ENCODE measurements at regions not wholly inside any gene's neighbourhood (a gene's known extent, or its start where the extent isn't known, plus 50 kb on each side); places are given as distances from the start of the nearest gene placed in this dataset.

- peak; percentile 1 for DNase-seq (ENCODE audit: low spot score)
Observed at GRCh38 chrX:147838465-147839131, 73.1 kb upstream of the FMR1 start.

GRCh38 chrX:147846676-147847075, 65.0 kb upstream of the FMR1 start:
- no peak for DNase-seq (ENCODE audit: low spot score)

- DNase-seq (ENCODE audit: low spot score): no peak
Observed at GRCh38 chrX:147847999-147848398, 63.7 kb upstream of the FMR1 start.

- no peak for DNase-seq (ENCODE audit: low spot score)
Observed at GRCh38 chrX:147848543-147849443, 62.9 kb upstream of the FMR1 start.

DNA sequence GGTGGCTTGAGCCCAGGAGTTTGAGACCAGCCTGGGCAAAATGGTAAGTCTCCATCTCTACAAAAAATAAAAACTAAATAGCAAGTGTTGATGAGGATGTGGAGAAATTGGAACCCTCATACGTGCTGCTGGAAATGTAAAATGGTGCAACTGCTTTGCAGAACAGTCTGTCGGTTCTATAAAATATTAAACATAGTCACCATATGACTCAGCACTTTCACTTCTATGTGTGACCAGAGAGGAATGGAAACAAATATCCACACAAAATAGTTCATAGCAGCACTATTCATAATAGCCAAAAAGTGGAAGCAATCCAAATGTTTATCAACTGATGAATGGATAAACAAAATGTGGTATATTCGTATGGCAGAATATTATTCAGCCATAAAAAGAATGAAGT, 60.8 kb upstream of the FMR1 start:
- DNase-seq (ENCODE audit: low spot score): no peak

DNA sequence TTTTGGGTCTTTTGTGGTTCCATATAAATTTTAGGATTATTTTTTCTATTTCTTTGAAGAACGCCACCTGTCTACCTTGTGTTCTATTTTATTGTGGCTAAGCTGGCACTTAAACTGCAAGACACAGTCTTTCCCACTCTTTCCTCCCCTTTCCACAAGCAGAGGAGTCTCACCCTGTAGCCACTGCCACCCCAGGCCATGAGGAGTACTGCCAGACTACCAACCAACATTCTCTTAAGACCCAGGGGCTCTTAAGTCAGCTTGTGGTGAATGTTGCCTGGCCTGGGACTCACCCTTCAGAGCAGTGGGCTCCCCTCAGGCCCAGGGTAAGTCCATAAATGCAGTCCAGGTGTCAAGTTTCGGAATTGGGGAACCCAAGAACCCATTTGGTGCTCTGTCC, 58.0 kb upstream of the FMR1 start:
- no peak for DNase-seq (ENCODE audit: low spot score)

DNA sequence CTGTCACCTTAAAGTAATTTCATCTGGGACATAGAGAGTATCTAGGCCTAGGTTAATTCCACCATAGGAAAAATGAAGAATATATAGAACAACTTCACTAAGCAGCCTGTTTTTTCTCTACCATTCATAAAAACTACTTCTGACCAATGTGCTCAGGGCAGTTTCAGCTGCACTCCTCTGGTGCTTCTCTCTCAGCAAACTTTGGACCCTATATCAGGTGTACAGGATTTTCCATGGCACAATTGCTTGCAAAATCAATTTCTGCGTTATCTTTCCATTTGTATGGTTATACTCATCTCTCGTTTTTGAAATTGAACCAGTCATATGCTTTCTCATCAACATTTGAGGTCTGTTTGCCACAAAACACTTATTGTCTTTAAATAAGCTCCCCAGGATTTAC, 52.1 kb upstream of the FMR1 start:
- DNase-seq (ENCODE audit: low spot score): no peak
